ENCODE measurements at regions not wholly inside any gene's neighbourhood (a gene's known extent, or its start where the extent isn't known, plus 50 kb on each side); places are given as distances from the start of the nearest gene placed in this dataset.

DNA sequence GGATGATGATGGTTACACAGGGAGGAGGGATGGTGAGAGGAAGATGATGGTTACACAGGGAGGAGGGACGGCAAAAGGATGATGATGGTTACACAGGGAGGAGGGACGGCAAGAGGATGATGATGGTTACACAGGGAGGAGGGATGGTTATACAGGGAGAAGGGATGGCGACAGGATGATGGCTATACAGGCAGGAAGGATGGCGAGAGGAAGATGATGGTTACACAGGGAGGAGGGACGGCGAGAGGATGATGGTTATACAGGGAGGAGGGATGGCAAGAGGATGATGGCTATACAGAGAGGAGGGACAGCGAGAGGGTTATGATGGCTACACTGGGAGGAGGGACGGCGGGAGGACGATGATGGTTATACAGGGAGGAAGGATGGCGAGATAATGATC, 64.1 kb upstream of the FCN1 start:
- Histone ChIP-seq H4K20me1 (ENCODE audit: insufficient read depth, low read length) (no peaks in the 10 kb centered on the region), H3K4me1 (ENCODE audit: insufficient read depth, low read length) (no peaks in the 10 kb centered on the region), H3K4me2 (ENCODE audit: low read length) (no peak overlapping the region), H3K27me3 (ENCODE audit: insufficient read depth, low read length) (peaks cover 3% of the 10 kb centered on the region), H2AFZ (ENCODE audit: low read depth, low read length) (no peak overlapping the region), H3K9ac (ENCODE audit: low read length) (no peak overlapping the region), H3K36me3 (ENCODE audit: insufficient read depth, low read length) (no peaks in the 10 kb centered on the region), H3K27ac (ENCODE audit: low read depth, low read length) (no peak overlapping the region), H3K9me3 (ENCODE audit: insufficient read depth, low read depth, low read length) (peaks cover 5% of the 10 kb centered on the region), H3K4me3 (ENCODE audit: insufficient read depth, low read depth, low read length) (no peak overlapping the region), H3K79me2 (ENCODE audit: insufficient read depth, low read length) (no peaks in the 10 kb centered on the region)
- DNase-seq (ENCODE audit: low read depth) (no peak), FAIRE-seq (no peak)
- Mint-ChIP-seq H3K27me3 (ENCODE audit: low read depth, unreplicated experiment) (peaks cover 59% of the 10 kb centered on the region), H3K4me1 (ENCODE audit: low read depth, unreplicated experiment) (no peaks in the 10 kb centered on the region), H3K4me3 (ENCODE audit: unreplicated experiment) (no peak overlapping the region), H3K9me3 (ENCODE audit: unreplicated experiment) (peaks cover 5% of the 10 kb centered on the region), H3K27ac (ENCODE audit: unreplicated experiment) (no peak overlapping the region), H3K36me3 (ENCODE audit: low read depth, unreplicated experiment) (peaks cover 3% of the 10 kb centered on the region)
- TF ChIP-seq EZH2 (IDR thresholded peaks at IDR 0.05; ENCODE audit: insufficient read depth, low read length) (no peak), CTCF (IDR thresholded peaks at IDR 0.05; ENCODE audit: insufficient read depth, low read depth, low read length) (no peak)

DNA sequence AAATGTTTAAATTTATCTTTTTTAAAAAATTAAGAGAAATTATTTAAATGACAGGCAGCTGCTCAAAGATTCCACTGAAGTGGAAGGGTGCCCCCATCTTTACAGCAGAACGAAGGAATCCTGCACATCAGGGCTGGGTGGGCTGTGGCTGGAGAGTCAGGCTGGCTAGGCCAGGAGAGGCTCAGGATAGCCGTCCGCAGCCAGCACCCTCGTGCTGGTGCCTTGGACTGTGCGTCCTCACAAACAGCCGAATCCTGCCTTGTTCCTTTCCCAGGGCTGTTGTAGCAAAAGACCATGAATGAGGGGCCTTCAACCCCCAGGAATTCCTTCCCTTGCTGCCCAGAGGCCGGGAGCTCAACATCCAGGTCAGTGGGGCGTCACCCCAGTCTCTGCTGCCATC, 64.6 kb upstream of the FCN1 start:
- TF ChIP-seq EZH2 (IDR thresholded peaks at IDR 0.05; ENCODE audit: insufficient read depth, low read length): no peak
- no peak for TF ChIP-seq CTCF (IDR thresholded peaks at IDR 0.05; ENCODE audit: insufficient read depth, low read depth, low read length)
- Histone ChIP-seq H3K9ac (ENCODE audit: low read length) (no peak overlapping the region), H2AFZ (ENCODE audit: low read depth, low read length) (no peak overlapping the region), H3K9me3 (ENCODE audit: insufficient read depth, low read depth, low read length) (peaks cover 9% of the 10 kb centered on the region), H3K4me2 (ENCODE audit: low read length) (no peak overlapping the region), H4K20me1 (ENCODE audit: insufficient read depth, low read length) (no peaks in the 10 kb centered on the region), H3K36me3 (ENCODE audit: insufficient read depth, low read length) (no peaks in the 10 kb centered on the region), H3K4me1 (ENCODE audit: insufficient read depth, low read length) (no peaks in the 10 kb centered on the region), H3K27me3 (ENCODE audit: insufficient read depth, low read length) (peaks cover 3% of the 10 kb centered on the region), H3K4me3 (ENCODE audit: insufficient read depth, low read depth, low read length) (no peak overlapping the region), H3K27ac (ENCODE audit: low read depth, low read length) (no peak overlapping the region), H3K79me2 (ENCODE audit: insufficient read depth, low read length) (no peaks in the 10 kb centered on the region)
- H3K36me3 Mint-ChIP-seq (ENCODE audit: low read depth, unreplicated experiment): peaks cover 5% of the 10 kb centered on the region
- no peak overlapping the region for H3K27ac Mint-ChIP-seq (ENCODE audit: unreplicated experiment)
- no peak for DNase-seq (ENCODE audit: low read depth)
- no peak for FAIRE-seq
- no peak overlapping the region for H3K4me3 Mint-ChIP-seq (ENCODE audit: unreplicated experiment)
- no peaks in the 10 kb centered on the region for H3K4me1 Mint-ChIP-seq (ENCODE audit: low read depth, unreplicated experiment)
- H3K9me3 Mint-ChIP-seq (ENCODE audit: unreplicated experiment): peaks cover 7% of the 10 kb centered on the region
- peaks cover 59% of the 10 kb centered on the region for H3K27me3 Mint-ChIP-seq (ENCODE audit: low read depth, unreplicated experiment)

DNA sequence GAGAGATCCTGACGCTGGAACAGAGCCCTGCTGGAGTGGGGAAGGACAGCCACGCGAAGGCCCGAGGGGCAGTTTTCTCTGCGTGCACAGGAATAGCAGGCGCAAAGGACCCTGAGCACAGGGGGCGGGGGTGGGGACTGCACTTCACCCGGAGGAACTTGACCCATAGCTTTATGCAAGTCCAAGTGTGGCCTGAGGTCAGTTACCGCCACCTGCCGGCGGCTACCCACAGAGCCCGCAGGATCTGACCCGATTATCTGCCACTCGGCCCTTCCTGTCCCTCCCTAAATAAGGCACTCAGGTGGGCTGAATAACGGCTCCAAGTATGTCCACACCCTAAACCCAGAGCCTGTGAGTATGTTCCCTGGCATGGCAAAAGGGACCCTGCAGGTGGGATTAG, 65.4 kb upstream of the FCN1 start:
- TF ChIP-seq CTCF (IDR thresholded peaks at IDR 0.05; ENCODE audit: insufficient read depth, low read depth, low read length) (no peak), EZH2 (IDR thresholded peaks at IDR 0.05; ENCODE audit: insufficient read depth, low read length) (no peak)
- Histone ChIP-seq H3K9me3 (ENCODE audit: insufficient read depth, low read depth, low read length) (peaks cover 13% of the 10 kb centered on the region), H3K4me1 (ENCODE audit: insufficient read depth, low read length) (no peaks in the 10 kb centered on the region), H3K36me3 (ENCODE audit: insufficient read depth, low read length) (no peaks in the 10 kb centered on the region), H3K27ac (ENCODE audit: low read depth, low read length) (no peak overlapping the region), H2AFZ (ENCODE audit: low read depth, low read length) (no peak overlapping the region), H3K4me3 (ENCODE audit: insufficient read depth, low read depth, low read length) (no peak overlapping the region), H3K79me2 (ENCODE audit: insufficient read depth, low read length) (no peaks in the 10 kb centered on the region), H4K20me1 (ENCODE audit: insufficient read depth, low read length) (no peaks in the 10 kb centered on the region), H3K9ac (ENCODE audit: low read length) (no peak overlapping the region), H3K27me3 (ENCODE audit: insufficient read depth, low read length) (peaks cover 3% of the 10 kb centered on the region), H3K4me2 (ENCODE audit: low read length) (no peak overlapping the region)
- DNase-seq (ENCODE audit: low read depth) (no peak), FAIRE-seq (no peak)
- no peaks in the 10 kb centered on the region for H3K4me1 Mint-ChIP-seq (ENCODE audit: low read depth, unreplicated experiment)
- peaks cover 59% of the 10 kb centered on the region for H3K27me3 Mint-ChIP-seq (ENCODE audit: low read depth, unreplicated experiment)
- H3K36me3 Mint-ChIP-seq (ENCODE audit: low read depth, unreplicated experiment): peaks cover 5% of the 10 kb centered on the region
- peaks cover 9% of the 10 kb centered on the region for H3K9me3 Mint-ChIP-seq (ENCODE audit: unreplicated experiment)
- no peak overlapping the region for H3K27ac Mint-ChIP-seq (ENCODE audit: unreplicated experiment)
- no peak overlapping the region for H3K4me3 Mint-ChIP-seq (ENCODE audit: unreplicated experiment)
